ENCODE measurements at regions not wholly inside any gene's neighbourhood (a gene's known extent, or its start where the extent isn't known, plus 50 kb on each side); places are given as distances from the start of the nearest gene placed in this dataset.

DNA sequence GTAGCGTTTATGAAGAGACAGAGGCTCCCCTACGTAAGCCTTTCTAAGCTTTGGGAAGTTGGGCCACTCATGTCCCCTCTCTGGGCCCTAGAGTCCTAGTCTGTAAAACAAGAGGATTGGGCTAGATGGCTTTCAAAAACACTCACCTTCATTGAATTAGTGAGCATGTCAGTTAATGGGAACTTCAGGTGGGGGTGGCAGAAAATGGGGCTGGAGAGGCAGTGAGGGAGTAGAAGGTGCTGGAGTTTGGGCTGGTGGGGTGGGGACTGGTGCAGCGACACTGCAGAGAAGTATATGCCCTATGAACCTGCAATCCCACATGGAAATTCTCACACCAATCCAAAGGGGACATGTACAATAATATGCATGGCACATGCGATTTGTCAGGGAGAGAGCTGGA lies 182.7 kb downstream of the C1orf94 start:
- TF ChIP-seq, protein P1, sequence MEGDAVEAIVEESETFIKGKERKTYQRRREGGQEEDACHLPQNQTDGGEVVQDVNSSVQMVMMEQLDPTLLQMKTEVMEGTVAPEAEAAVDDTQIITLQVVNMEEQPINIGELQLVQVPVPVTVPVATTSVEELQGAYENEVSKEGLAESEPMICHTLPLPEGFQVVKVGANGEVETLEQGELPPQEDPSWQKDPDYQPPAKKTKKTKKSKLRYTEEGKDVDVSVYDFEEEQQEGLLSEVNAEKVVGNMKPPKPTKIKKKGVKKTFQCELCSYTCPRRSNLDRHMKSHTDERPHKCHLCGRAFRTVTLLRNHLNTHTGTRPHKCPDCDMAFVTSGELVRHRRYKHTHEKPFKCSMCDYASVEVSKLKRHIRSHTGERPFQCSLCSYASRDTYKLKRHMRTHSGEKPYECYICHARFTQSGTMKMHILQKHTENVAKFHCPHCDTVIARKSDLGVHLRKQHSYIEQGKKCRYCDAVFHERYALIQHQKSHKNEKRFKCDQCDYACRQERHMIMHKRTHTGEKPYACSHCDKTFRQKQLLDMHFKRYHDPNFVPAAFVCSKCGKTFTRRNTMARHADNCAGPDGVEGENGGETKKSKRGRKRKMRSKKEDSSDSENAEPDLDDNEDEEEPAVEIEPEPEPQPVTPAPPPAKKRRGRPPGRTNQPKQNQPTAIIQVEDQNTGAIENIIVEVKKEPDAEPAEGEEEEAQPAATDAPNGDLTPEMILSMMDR (conservative IDR thresholded peaks at IDR 0.05): no peak
- no peak for TF ChIP-seq ZFX (IDR thresholded peaks at IDR 0.05)
